SW 1271 (cell line): ENCODE measurements at regions not wholly inside any gene's neighbourhood (a gene's known extent, or its start where the extent isn't known, plus 50 kb on each side); places are given as distances from the start of the nearest gene placed in this dataset.

Experiments used
- DNase-seq, 2 experiments: peaks; one replicate each; lab custom pipeline; 2025; lab: John Stamatoyannopoulos, UW

DNA sequence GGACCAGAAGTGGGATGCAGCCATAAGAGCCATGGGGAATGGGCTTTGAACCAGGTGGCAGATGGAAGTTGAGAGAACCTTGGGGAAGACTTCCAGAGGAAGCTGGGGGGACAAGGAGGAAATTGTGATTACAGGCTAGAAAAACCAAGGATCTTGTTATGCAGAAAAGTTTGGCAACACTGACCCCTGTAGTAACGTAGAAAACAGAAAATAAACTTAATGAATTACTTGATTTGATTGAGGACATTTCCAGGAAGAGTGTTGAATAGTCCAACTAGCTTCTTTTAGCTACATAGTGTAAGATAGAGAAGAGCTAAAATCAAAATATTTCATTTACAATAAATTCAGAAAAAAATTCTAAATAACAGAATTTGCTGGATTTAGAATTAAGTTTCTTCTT is 91.9 kb upstream of the GPC1 start:
- no peak for DNase-seq

DNA sequence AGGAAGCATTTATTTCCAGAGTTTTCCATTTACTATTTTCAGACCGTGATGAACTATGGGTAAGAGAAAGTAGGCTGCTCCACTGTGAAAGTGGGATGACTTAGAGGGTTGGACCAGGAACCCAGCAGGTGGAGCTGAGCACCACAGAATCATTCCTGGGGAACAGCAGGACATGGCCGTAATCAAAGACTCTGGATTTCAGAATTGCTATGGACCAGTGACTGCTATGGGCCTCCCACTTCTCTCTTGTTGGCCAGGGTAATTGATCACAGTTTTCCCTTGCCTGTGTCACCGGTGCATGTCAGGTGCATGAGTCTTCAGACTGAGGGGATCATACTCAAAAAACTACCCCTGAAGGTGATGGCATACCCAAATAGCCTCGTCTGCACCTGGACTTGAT is 90.6 kb upstream of the GPC1 start:
- peak in 1 of 2 experiments; percentile 14 for DNase-seq

DNA sequence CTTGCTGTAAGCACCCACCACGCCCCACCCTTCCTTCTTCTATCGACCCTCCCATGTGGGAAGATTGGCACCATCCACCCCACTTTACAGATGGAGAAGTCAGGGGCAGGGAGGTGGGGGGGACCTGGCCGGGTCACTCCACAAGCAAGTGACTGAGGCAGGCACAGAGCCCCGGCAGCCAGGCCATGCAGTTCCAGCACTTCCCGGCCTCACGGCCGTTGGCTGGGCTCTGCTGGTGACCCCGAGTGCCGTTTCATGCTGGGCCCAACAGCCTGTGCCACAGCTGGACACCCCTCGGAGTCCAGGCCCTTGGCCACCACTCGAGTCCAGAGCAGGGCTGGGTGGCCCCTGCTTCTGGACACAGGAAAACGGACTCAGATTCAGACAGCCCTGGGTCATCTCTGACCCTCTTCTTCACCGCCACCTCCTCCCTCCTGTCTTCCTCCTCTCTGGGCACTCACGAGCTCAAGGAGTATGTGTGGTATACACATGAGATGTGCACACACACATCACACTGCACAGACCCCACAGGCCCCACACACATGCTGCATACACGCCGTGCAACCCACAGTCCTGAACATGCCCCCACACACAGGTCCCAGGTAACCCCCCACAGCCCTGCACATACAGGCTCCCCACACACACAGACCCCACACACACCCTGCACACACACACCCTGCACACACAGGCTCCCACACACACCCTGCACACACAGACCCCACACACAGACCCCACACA is 89.3 kb upstream of the GPC1 start:
- DNase-seq = no peak

DNA sequence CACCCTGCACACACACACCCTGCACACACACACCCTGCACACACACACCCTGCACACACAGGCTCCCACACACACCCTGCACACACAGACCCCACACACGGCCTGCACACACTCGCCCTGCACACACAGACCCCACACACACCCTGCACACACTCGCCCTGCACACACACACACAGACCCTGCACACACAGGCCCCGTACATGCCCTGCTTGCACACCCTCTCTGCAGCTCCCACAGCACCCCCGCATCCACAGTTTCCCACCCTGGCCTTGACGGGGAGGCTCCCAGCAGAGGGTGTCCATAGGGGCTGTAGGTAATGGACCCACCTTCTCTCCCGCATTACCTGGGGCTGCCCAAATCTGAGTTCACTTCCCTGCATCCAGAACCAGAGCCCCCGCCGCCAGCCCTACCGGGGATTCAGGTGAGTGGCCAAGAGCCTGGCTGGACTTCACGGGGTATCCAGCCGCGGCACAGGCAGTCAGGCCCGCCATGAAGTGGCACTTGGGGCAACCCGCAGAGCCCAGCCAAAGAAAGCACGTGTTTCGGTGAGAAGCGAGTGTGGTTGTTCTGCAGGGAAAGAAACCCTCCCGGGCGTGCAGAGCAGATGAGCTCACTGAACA is 88.6 kb upstream of the GPC1 start:
- DNase-seq = no peak

DNA sequence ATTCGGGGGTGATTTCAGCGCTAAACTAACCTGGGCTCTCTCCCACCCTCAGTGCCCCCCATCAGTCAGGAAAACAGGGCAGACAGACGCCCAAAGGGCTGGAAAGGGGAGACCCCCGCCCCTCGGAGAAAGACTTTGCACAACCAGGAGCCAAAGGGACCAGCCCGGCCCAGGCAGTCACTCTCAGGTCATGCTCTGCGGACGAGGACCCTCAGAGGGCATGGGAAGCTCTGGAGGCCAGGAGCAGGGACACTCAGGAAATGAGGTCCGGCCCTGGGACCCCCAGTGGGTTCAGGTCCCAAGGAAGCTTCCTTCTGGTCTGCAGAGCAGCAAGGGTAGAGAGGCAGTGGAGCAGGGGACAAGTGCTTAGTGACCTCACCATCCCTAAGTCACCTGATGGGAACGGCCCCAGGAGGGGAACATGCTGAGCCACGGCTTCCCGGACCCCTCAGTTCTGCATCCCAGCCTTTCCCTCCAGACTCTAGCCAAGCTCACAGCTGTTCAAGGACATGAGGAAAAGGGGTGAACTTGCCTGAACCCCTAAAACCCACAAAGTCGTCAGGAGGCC is 88.0 kb upstream of the GPC1 start:
- DNase-seq = no peak

DNA sequence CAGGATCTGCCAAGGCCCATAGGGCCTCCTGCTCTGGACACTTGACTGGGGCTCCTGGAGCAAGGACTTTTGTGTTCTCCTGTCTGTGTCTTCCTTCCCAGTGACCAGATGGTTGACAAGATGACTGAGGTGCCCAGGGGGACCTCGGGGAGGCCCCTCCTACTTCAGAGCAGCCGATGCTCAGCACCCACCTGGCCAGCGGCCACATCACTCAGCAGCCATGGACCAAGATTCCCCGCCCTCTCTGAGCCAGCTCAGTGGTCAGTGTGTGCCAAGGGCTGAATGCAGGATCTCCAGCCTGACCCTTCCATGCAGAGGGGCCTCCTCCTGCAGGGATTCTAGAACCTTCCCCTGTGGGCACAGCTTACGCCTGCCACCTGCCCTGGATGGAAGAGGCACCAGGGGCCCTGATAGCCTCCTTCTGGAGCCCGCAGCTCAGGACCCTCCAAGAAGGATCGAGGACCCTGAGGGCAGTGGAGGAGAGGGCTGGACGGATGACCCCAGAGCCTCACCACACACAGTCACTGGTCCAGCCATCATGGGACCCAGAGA is 87.4 kb upstream of the GPC1 start:
- no peak for DNase-seq

DNA sequence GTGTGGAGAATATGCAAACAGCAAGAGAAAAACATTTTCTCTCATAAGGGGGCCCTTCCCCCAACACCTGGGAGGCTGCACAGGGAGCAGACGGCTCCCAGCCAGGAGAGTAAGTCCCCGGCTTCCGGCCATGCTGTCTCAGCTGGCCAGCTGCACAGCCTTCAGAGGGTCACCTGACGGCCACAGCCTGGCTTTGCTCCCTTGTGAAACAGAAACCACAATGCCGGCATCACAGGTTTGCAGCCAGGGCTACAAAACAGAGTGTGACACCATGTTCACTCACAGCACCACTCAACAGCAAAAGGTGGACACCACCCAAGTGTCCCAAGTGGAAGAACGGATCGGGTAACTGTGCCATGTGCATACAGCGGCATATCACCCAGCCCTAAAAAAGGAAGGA is 86.9 kb upstream of the GPC1 start:
- no peak for DNase-seq

DNA sequence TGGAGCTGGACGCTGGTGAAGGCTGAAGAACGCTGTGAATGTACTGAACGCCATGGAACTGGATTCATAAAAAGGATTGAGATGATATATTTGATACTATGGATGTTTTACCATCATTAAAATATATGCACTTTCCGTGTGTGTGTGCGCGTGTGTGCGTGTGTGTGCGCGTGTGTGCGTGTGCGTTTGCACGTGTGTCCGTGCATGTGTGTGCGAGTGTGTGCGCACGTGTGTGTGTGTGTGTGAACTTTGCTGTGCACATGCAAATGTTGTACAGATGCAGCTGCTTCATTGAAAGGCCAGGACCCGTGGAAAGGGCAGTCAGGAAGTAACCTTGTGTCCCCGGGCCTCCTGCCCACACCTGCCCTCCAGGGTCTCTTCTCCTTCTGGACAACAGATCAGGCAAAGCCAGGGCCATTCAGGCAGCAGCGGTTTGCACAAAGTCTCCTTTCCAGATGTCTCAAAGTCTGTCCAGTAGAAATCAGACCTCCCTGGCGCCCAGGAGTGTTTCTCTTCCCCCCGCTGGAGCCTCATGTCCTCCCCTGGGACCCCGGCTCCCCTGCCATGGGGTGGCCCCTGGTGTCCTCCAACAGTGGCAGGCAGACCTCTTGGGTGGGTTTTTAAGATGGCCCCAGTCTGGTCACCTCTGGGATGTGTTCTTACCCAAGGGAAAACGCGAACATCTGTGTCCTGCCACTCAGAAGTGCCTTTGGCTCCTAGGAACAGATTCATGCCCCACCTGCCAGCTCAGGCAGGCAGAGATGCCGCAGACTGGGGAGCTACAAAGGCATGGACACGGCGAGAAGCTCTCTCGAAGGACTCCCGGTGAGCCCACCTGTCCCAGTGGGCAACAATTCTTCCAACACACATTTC is 86.1 kb upstream of the GPC1 start:
- no peak for DNase-seq

DNA sequence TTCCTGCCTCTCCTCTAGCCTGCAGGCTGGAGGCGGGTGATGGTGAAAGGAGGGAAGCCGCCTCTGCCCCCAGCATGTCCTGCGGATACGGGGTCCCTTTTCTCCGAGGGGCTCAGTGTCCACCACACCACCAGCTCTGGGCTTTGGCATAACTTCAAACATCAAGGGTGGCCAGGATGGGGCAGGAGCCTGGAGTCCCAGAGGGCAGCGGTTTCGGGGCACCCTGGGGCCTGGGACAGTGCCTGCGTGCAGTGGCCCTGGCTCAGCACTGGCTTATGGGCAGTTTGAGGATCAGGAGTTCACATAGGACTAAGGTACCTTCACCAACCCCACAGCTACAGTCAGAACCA is 85.5 kb upstream of the GPC1 start:
- DNase-seq = no peak

DNA sequence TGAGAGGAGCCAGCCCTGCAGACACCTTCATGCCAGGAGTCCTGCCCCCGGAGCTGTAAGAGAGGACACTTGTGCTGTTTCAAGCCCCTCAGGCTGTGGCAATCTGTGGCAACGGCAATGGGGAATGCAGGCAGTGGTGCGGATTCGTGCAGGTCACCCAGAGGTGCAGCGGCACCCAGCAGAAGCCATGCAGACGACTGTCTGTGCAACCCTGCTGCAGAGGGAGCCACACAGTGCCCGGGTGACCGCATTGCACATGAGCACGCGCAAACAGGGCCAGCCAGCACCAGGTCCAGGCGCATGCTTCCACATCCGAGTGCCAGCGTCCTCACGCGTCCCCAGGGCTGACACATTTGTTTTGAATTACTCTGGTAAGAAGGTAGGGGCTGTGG is 84.8 kb upstream of the GPC1 start:
- no peak for DNase-seq

DNA sequence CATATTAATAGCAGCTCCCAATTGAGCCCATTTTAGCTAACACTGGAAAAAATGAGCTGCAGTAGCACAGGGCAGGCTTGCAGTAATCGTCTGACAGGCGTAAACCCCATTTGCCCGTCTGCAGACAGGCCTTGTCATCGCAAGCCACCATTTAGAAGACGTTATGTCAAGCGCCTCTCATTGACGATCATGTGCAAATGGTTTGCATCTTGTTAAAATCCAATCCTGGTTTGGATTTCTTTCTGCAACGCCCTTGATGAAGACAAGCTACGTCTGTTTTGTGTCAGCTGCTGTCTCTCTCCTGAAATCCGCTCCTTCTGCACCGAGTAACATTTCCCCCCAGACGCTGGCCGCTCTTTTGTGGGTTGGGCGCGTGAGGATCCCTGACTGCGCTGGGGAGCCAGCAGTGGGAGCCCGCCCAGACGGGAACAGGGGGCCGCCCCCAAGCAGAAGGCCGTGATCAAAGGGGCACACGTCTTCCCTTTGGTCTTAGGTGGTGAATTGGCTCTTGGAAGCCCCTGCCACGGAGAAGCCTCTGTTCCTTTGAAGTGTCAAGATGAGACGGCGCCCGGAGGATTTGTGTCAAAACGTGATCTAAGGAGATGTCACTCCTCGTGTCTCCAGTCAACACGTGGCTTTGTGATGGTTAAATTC is 84.2 kb upstream of the GPC1 start:
- DNase-seq = no peak

DNA sequence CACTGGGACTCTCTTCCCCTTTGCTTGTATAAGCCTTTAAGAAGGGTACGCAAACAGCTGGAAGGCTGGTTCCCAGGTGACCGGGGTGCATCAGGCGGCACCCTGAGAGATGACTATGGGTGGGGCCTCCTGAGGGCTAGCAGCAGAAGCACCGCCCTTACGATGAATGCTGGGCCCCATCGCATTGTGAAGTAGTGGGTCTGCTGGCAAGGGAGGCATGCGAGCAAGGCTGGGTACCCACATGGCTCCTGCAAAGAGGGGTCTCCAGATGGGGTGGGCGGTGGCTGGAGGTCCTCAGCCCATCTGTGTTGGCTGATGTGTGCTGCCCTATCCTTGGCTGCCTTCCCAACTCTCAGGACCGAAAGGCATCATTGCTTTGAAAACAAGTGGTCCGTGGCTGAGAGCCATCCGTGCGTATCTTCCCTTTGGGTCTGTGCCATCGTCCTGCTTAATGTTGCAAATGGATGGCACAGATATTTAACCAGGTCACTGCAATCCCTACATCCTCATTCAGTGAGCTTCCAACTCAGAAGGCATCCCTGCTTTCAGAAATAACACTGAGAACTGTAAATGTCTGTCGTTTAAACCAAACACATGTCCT is 83.5 kb upstream of the GPC1 start:
- DNase-seq = no peak

DNA sequence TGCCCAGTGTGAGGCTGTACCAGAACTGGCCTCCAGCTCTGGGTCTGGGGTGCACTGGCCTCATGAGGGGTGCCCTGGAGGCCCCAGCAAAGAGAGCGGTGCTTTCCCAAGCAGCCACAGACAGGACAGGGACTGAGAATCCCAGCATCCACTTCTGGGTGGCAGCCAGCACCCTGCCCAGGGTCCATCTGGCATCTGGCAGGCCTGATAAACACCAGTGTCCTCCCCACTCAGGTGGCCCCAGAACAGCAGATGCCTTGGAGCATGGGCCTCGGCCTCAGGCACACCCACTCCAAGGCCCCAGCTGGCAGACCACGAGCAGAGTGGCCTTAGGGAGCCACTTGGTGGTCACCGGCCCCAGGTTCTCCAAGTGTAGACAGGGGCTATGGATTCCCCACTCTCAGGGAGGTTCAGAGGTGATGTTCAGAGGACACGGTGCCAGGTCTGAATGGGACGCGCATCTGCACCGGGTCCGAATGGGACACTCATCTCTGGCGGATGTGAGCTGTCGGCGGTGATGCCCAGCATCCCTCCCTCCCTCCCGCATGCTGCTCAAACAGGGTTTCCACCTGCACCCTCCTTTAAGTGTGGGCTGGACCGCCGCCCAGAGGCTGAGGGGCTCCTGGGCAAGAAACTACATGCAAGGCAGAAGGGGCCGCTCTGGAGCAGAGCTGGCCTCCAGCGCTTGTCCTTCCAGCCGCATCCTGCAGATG is 82.2 kb upstream of the GPC1 start:
- no peak for DNase-seq

DNA sequence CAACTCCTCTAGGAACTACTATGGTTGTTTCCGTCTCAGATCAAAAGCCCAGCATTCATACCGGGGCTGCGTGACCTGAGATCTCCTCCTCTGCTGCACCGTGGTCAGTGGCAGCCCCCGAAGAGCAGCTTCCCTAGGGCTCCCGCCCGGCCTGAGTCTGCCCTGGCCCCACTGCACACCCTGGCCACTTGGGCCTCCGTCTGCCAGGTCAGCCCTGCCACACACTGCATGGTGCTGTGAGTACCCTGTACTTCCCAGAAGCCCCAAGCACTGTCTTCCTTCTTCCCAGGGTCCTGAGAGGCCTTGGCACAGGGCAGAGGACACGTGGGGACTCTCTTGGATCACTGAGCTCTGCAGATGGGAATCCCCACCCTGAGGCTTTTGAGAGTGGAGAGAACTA is 81.5 kb upstream of the GPC1 start:
- DNase-seq = no peak

DNA sequence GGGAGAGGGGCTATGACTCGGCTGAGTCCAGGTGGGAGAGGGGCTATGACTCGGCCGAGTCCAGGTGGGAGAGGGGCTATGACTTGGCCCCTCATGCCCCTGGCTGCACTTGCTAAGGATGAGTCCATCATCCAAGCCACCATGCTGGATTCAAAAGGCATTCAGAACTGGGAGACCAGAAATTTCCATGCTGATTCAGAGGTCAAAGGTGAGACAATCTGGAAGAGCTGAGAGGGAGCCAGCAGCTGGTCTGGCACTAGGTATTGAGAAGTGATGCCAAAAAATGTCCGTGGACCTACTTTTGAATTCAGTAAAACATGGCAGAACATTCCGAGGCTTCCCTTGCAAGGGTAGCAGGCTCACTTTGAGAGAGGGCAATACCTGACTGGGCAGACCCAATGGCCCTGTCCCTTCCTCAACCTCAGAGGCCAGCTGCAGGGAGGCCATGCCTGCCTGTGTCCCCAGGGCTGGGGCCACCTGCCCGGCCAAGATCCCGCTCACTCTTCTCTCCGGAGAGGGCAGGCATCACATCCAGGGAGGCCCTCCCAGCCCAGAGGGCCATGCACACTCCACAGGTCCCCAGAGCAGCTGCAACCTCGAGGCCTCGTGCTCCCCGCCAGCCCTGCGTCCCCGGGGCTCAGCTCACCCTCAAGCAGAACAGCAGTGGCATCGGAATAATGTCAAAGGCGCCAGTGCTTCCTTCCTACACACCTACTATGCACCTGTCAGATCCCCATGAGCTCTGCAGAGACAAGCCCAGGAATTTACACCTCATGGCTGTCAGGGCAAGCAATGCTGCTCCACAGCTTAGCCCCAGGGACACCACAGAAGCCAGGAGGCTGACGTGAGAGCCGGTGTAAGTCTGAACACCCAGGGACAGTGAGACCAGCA is 80.2 kb upstream of the GPC1 start:
- no peak for DNase-seq

DNA sequence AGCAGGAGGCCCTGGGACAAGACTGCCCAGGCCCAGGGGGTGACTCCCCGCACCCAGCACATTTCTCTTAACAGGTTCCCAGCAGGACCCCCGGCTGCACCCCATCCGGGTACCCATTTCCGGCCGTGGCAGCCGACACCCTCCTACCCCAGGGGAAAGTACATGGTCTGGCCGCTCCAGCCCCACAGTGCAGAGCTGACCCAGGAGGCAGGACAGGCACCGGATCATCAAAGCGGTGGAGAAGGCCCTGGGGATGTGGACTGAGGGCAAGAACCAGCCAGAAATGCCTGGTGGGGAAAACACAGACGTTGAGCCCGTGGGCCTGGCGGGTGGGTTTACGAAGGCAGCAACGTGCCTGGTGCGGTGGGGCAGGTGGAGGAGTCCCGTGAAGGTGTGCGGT is 79.5 kb upstream of the GPC1 start:
- DNase-seq = no peak

DNA sequence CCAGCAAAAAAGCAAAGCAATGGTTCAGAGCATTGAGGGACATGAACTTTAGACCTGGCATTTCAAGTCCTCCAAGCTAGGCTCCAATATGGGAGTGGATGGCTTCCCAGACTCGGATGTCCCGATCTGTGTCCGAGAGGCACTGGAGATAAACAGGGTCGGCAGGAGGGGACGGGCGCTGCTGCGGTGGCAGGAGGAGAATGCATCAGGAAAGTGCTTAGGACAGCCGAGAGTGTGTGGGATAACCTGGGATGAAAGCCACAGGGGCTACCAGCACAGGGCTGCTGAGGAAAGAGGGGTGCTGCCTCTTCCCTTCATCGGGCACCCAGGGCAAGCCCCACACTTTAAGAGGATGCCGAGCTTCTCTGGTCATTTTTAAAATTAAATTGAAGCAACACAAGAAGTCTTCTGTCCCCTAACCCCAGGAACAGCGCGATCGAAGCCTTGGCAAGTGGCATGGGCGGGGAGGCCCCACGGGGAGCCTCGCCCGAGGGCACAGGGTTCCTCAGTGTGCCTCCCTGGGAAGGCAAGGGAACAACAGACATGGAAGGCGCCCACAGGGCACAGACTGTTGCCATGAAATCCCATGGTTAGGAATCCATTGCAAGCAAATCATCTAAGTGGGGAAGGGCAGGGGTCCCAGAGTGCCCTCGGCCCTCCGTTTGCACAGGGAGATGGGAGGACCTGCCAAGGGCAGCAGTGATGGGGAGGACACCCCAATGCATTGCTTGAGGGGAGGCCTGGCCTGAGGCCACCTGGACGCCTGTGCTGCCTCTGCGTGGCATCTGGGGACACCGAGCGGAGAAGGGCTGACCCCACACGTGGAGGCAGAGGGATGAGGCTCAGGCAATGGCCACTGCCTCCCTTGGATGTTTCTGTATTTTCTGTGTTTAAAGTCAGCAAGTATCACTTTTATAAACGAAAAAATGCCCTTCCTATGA is 78.5 kb upstream of the GPC1 start:
- no peak for DNase-seq

DNA sequence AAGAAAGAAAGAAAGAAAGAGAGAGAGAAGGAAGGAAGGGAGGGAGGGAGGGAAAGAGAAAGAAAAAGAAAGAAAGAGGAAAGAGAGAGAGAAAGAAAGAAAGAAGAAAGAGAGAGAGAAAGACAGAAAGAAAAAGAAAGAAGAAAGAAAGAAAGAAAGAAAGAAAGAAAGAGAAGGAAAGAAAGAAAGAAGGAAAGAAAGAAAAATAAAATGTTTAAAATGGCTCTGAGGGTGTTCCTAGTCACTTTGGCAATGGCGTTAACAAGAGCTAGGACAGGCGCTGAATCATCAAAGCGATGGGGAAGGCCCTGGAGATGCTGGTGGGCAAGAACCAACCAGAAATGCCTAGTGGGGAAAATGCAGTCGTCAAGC is 77.8 kb upstream of the GPC1 start:
- DNase-seq = no peak

DNA sequence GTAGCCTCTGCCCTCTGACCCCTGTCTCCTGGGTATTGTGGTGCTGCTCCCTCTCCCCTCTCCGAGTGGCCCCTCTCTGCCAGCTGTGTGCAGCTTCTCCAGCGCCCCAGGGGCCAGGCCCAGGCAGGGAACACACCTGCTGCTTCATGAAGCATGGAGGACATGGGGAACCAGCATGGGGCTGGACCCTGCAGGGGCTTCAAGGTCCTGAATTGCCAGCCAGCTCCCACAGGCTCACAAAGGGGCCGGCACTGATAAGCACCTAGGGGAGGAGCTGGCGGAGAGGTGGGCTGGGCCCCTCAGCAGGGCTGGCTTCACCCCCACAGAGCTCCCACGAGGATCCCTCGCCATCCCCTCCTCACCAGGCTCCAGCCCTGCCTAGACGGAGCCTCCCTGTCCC is 77.4 kb upstream of the GPC1 start:
- DNase-seq = no peak
